Endothelial cell of umbilical vein (primary cell): ENCODE measurements at regions not wholly inside any gene's neighbourhood (a gene's known extent, or its start where the extent isn't known, plus 50 kb on each side); places are given as distances from the start of the nearest gene placed in this dataset.

ENCODE experiments used
- EZH2 ChIP-seq: IDR thresholded peaks from 2 replicates; pipeline ENCODE4 v1.6.1; 2012; ENCODE audit warnings: borderline replicate concordance, low read depth, mild to moderate bottlenecking, moderate library complexity, low read length, inconsistent platforms; ENCODE audit not compliant: severe bottlenecking
- FOS ChIP-seq: IDR thresholded peaks from 2 replicates; pipeline ENCODE4 v1.6.1; 2011; ENCODE audit warnings: mild to moderate bottlenecking, low read length, moderate library complexity, borderline replicate concordance; ENCODE audit not compliant: insufficient read depth
- GATA2 ChIP-seq: IDR thresholded peaks from 2 replicates; pipeline ENCODE4 v1.7.0; 2011; ENCODE audit warnings: low read depth, mild to moderate bottlenecking, moderate library complexity, mixed read lengths, low read length; ENCODE audit not compliant: insufficient read length, insufficient read depth
- MYC ChIP-seq: IDR thresholded peaks from one replicate; pipeline ENCODE4 v1.6.1; 2011; ENCODE audit warnings: mild to moderate bottlenecking, low read depth, low read length
- POLR2A ChIP-seq: IDR thresholded peaks from 2 replicates; pipeline ENCODE4 v1.6.1; 2012; ENCODE audit warnings: low read depth, mild to moderate bottlenecking, control low read depth, low read length
- POLR2AphosphoS5 ChIP-seq: IDR thresholded peaks from 2 replicates; pipeline ENCODE4 v1.6.1; 2012; ENCODE audit warnings: low read depth, mild to moderate bottlenecking, control low read depth, low read length, moderate library complexity; ENCODE audit not compliant: insufficient read depth
- TF ChIP-seq, protein P1 (sequence below), 2 donors: IDR thresholded peaks; 1 replicate in 1 of 2; 2 replicates in 1 of 2; pipeline ENCODE4 v1.5.1; 2011; ENCODE audit warnings: low read length in 2 of 2, mild to moderate bottlenecking in 2 of 2, moderate library complexity in 2 of 2, control low read depth in 1 of 2, inconsistent platforms in 1 of 2, low read depth in 1 of 2; ENCODE audit not compliant: insufficient read depth in 1 of 2; ENCODE audit errors: extremely low read depth in 1 of 2
- TF ChIP-seq, protein P2 (sequence below): IDR thresholded peaks from 2 replicates; pipeline ENCODE4 v1.6.1; 2011; ENCODE audit not compliant: insufficient read depth, insufficient read length

DNA sequence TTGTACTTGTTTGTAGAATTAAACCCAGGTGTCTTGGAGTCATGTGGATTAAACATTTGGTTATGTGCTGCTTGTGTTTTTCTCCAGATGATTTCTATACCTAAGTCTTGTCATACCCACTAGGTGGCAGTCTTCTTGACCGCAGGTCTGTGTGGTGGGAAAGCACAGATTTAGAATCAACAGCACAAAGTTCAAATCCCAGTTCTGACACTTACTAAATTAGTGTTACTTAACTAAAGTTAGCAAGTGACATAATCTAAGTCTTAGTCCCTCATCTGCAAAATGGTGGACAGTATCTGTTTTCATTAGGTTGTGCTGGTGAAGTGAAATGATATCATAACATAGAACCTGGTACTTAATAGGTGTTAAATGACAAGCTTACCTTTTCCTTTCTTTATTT lies 151.0 kb upstream of the ARHGAP5 start:
- TF ChIP-seq, protein P1, sequence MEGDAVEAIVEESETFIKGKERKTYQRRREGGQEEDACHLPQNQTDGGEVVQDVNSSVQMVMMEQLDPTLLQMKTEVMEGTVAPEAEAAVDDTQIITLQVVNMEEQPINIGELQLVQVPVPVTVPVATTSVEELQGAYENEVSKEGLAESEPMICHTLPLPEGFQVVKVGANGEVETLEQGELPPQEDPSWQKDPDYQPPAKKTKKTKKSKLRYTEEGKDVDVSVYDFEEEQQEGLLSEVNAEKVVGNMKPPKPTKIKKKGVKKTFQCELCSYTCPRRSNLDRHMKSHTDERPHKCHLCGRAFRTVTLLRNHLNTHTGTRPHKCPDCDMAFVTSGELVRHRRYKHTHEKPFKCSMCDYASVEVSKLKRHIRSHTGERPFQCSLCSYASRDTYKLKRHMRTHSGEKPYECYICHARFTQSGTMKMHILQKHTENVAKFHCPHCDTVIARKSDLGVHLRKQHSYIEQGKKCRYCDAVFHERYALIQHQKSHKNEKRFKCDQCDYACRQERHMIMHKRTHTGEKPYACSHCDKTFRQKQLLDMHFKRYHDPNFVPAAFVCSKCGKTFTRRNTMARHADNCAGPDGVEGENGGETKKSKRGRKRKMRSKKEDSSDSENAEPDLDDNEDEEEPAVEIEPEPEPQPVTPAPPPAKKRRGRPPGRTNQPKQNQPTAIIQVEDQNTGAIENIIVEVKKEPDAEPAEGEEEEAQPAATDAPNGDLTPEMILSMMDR (IDR thresholded peaks at IDR 0.05; ENCODE audit: extremely low read depth in 1 of 2, insufficient read depth in 1 of 2, low read depth in 1 of 2, low read length in 2 of 2): peak; percentile 46 to 53
- TF ChIP-seq POLR2AphosphoS5 (no peak), EZH2 (no peak), POLR2A (no peak), GATA2 (no peak), FOS (no peak), MYC (no peak)
- TF ChIP-seq, protein P2, sequence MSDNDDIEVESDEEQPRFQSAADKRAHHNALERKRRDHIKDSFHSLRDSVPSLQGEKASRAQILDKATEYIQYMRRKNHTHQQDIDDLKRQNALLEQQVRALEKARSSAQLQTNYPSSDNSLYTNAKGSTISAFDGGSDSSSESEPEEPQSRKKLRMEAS: no peak
